CD4-positive, alpha-beta T cell treated with Interleukin-12 subunit alpha and Interleukin-12 subunit beta, for 1 hour (primary cell): ENCODE measurements at regions not wholly inside any gene's neighbourhood (a gene's known extent, or its start where the extent isn't known, plus 50 kb on each side); places are given as distances from the start of the nearest gene placed in this dataset.
"Not testable (repeated sequence)": the region's sequence is repeated elsewhere in the genome, so short reads cannot be mapped to it uniquely, and the experiment has no call there.

ENCODE experiments used
- DNase-seq: peaks from one replicate; pipeline ENCODE4 v3.0.0-alpha.2; 2020

DNA sequence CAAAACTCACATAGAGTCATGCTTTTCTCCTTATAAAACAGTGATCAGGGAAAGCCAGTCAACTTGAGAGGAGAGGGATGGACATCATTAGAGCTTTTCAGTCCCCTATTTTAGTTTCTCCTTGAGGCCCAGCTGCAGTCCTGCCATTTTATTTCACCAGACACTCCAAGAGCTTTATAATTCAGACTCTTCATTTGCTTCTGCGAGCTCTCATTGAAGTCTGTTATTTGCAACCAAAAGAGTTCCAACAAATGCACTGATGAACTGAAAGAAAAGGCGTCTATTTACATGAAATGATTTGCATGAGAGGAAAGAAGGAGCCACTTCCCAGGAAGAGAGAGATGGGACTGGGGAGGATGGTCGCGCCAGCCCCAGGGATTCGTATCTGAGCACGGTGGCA lies 86.8 kb downstream of the NDUFA12 start:
- DNase-seq: no peak

DNA sequence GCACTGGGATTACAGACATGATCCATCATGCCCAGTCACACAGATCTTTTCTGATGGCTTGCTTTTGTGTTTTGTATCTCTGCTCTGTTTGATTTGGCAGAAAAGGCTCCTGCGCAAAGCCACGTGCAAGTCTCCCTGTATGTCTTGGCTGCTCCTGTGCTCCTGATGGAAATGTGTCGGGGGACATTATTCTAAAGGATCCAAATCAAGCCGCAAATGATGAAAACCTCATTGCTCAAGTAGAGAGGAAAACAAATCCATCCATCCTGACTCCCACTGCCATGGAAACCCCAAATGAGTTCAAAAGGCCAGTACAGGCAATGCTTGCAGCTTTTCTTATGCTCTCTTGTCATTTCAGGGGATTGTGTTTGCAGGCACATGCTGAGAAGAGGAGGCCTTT lies 93.8 kb downstream of the NDUFA12 start:
- no peak for DNase-seq

DNA sequence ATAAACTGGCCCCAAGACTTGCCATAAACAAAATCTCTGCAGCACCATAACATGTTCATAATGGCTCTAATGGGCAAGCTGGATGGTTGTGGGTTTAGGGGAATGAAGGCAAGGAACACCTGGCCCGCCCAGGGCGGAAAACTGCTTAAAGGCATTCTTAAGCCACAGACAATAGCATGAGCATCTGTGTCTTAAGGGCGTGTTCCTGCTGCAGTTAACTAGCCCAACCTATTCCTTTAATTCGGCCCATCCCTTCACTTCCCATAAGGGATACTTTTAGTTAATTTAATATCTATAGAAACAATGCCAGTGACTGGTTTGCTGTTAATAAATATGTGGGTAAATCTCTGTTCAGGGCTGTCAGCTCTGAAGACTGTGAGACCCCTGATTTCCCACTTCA lies 97.7 kb downstream of the NDUFA12 start:
- DNase-seq: not testable (repeated sequence)

DNA sequence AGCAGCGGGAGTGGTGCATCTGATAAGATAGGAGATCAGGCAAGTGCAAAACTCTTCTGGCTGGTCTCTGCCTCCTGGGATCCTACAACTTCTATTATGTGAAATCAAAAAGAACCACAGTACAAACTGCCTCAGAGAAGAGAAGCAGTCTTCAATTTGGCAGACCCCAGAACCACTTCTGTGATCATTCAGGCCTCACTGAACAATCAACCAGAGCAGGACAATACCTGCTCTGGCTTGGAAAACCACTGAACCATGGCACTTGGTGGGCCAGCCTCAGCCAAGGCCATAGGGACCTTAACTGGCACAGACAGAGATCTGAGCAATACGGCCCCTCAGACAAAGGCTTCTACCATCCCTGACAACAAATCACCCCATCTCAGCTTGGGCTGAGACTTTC lies 103.0 kb downstream of the NDUFA12 start:
- no peak for DNase-seq

DNA sequence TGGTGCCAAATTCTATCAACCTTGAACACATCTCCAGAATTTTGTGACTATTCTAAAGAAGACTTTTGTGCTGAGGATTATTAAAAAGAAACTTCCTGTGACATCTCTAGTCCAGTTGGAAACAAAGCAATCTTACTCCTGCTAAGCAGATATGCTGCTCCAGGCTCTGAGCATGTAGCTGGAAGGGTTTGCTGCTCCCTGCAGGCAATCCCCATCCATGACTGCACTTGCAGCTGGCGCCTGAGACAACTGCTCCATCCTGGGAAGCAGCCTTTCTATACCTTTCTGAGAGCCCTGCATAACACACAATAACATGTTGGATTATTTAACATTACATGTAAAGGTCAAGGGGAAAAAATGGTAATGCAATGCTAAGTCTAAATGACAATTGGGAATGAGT lies 105.1 kb downstream of the NDUFA12 start:
- DNase-seq: no peak

DNA sequence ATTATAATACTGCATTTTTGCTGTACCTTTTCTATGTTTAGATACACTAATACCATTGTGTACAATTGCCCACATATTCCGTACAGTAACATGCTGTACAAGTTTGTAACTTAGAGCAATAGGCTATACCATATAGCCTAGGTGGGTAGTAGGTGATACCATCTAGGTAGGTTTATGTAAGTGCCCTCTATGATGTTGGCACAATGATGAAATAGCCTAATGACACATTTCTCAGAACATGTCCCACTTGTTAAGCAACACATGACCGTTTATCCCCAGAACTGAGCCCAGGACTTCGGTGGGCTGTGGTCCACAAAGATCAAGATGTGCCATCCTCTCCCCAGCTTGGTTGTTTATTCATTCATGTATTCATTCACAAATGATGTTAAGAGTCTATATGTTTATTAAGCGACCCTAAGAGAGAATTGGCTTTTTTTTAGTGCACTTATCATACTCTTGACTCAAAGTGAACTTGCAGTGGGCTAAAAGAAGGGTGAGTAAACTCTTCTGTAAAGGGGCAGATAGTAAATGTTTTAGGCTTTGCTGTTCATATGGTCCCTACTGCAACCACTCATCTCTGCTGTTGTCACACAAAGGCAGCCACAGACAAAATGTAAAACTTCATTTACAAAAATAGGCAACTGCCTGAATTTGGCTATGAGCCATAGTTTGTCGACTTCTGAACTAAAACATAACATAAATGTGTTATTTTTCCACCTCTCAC lies 110.8 kb downstream of the NDUFA12 start:
- no peak for DNase-seq

DNA sequence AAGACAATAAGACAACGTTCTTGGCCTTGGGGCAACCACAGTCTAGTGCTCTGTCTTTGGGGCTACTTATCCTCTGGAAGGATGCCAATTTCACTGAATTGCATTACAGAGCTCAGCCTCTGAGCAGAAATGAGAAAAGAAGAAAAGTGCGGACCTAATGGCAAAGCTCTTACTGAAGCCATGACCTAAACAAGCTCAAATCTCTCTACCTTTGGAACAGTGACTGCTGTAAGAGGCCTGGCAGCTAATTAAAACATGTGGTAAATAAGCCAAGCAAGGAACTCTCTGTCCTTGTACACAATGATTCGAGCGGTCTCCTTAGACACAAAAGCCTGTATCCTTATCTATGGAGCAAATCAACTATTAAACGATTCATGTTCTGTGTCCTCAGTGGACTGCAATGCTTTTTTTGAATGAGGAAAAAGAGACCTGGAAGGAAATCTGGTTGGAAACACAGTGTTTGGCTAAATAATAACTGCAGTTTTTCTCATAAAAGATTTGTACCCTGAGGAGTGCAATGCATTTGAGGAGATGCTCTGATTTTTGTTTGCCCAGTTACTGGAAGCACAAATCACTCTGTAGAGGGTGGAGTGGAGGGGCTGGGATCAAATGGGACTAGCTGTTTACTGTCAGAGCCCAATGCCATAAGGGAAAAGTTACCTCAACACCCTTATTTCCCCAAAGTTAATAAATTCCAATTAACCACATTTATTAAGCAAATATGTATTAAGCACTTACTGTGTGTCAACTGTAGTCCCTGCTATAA lies 113.9 kb downstream of the NDUFA12 start:
- DNase-seq: no peak

DNA sequence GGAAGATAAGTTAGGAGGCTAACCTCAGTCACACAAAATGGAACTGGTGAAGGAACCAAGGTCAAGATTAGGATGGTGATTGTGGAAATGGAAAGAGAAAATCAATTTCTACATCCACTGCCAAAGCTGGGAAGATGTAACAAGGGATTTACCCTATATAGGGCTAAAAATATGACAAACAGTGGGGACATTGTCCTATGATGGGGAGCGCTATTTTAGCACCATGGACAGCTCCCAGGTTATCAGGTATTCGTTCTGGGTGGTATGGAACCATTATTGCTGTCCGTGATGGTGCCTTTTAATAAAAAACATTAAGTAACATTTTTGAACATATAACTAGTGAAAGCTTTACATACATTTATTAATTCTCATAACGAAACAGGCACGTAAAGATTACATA lies 124.0 kb downstream of the NDUFA12 start:
- no peak for DNase-seq

DNA sequence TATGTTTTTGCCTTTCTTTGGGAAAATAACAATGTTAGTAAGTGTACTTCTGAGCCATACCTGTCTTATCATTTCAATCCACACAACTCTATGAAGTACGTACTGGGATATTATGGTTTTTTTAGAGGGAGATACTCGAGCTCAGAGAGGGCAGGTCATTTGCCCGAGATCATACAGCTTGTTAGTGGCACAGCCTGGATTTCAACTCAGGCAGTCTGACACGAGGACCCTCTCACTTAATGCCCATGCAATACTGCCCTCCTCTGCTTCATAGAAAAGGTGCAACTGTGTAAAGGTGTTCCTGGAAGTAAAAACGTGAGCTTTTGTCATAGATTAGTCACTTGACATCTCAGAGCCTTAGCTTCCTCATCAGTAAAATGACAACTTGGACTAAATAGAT lies 128.0 kb downstream of the NDUFA12 start:
- no peak for DNase-seq

DNA sequence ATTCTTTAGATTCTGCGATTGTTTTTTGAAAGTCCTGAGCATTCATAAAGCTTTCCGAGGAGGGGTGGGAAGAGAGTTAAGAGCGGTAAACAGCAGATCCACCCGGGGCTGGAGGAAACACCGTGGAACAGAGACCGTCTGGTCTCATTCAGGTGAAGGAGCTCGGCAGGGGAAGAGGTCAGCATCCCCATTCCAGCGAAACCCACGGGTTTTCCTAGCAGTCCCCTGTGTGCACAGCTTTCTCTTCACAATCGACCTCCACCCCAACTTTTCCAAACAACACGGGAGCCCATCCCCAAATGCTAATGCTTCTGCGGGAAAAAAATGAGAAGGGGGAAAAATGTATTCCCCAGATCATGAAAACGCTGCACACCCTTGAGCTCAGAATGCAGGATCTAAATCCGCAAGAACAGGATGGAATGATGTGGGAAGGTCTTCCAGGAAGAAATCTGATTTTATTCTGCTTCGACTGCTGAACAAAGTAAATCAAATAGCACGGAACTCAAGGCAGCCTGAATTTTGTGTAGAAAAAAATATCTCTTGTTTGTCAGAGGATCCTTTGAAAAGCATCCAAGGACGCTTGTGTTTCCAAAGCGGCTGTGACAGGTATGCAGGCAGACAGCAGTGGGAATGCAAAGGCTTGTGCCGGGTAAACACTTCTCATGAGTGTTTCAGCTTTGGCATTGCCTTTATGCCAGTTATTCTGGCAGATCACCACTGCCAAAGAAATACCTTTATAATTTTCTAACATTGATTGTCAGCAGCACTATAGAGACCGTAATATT lies 128.8 kb downstream of the NDUFA12 start:
- DNase-seq: no peak

DNA sequence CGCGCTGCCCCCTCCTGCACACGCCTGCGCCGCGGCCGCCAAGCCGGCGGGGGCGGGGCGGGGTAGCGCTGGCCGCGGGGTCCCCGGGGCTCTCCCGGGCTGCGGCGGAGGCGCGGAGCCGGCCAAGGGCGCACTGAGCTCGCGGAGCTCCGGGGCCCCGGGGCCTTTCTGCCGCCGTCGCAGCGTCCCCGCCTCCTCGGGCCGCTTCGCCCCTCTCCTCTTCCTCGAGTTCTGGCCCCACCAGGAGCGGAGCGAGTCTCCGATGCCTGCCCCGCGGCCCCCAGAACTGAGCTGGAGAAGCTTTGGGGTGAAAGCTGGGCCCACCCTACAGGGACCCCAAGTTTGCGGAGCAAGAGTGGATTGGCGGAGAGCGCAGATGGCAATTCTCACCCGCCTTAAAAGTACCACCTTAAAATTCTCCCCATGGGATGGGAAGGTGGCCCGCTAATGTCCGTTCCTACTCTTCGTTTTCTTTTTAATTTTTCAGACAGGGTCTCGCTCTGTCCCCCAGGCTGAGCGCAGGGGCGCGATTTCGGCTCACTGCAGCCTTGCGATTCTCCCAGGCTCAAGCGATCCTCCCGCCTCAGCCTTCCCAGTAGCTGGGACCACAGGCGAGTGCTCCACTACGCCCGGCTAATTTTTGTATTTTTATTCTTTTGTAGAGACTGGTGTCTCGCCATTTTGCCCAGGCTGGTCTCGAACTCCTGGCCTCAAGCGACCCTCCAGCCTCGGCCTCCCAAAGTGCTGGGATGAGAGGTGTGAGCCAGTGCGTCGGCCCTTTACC lies 129.6 kb downstream of the NDUFA12 start:
- DNase-seq: no peak

DNA sequence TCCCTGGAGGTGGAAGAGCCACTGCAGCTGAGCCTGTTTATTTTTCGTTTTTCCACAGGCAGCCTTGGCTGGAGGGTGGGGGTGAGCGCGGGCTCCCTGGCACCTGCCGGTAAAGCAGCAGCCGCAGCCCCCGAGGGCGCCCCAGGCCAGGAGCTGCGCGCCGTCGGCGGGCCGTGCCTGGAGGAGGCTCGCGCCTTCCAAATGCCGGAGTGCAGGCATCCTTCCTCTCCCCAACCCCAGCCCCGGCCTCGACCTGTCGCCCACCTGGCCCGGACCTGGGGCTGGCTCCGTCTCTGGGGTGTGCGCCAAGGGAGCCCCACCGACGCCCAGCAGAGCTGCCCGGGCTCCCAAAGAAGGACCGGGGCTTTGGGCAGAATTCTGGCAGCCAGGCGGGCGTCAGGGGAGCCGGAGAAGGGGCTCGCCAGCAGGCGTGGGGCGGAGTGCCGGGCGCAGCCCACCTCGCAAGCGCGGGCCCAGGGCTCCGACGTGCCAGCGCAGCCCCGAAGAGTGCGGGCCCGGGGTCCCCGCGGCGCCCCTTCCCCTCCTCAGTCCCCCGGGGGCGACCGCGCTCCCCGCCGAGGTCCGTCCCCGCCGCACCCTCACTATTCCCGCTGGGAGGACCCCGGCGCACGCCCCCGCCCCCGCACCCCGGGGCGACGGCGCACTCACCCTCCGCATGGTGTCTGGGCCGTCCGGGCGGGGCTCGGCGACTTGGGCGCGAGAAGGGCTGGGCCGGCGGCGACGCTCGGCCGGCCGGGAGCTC lies 130.3 kb downstream of the NDUFA12 start:
- no peak for DNase-seq

DNA sequence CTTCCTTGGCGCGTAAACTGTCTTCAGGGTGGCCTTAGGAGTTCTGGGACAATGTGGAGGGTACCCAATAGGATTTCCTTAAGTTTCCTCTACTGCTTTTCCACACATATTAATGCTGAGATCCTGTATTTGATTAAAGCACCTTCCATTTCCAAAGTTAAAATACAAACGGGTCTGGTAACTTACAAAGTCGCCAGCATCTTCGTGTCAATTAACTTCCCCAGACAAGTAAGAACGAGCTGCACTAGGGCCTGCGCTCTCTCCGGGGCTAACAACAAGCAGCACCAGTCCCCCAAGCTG lies 130.9 kb downstream of the NDUFA12 start:
- DNase-seq: no peak

DNA sequence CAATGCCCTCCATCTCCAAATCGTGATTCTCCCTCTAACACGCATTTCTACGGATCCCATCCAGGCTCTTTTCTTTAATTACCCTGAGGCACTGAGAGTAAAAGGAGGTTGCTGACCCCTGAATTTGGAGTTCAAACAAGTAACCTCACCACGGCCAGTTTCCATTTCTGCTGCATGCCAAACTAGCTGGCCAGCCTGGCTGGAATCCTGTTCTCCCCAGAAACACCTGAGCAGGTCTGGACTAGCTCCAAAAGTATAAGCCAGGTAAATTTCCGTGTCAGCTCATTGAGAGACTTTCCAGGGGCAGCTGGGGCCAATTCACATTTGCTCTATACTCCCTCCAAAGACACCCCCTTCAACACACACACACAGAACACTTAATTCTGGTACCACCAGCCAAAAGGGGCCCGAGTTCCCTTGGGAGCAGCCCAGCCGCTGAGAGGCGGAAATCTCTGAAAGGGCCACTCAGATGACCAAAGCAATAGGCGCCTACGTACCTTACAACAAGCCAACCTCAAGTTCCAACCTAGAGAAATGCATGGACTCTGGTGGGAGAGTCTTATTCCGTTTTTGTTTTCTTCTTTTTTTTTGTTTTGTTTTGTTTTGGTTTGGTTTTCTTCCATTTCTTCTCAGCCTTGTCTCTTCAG lies 131.4 kb downstream of the NDUFA12 start:
- DNase-seq: no peak

DNA sequence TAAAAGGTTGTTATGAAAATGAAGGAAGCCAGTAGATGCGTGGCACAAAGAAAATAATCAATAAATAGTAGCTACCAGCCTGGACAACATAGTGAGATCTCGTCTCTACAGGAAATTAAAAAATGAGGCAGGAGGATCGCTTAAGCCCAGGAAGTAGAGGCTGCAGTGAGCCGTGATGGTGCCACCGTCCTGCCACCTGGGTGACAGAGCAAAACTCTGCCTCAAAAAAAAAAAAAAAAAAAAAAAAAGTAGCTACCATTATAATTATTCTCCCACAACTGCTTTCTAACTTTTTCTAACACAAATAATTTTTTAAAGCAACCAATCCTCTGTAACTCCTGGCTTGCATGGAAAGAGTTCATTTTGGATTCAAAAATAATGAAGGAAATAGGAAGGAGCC lies 133.0 kb downstream of the NDUFA12 start:
- no peak for DNase-seq

DNA sequence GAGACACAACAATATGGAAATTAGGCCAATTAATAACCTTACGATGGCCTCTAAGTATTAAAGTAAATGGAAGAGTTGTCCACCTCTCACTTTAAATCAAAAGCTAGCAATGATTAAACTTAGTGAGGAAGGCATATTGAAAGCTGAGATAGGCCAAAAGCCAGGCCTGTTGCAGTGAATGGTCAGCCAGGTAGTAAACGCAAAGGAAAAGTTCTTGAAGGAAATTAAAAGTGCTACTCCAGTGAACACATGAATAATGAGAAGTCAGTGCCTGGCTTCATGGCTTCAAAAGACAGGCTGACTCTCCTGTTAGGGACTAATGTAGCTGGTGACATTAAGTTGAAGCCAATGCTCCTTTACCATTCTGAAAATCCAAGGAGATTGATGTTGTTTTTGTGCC lies 135.3 kb downstream of the NDUFA12 start:
- no peak for DNase-seq

DNA sequence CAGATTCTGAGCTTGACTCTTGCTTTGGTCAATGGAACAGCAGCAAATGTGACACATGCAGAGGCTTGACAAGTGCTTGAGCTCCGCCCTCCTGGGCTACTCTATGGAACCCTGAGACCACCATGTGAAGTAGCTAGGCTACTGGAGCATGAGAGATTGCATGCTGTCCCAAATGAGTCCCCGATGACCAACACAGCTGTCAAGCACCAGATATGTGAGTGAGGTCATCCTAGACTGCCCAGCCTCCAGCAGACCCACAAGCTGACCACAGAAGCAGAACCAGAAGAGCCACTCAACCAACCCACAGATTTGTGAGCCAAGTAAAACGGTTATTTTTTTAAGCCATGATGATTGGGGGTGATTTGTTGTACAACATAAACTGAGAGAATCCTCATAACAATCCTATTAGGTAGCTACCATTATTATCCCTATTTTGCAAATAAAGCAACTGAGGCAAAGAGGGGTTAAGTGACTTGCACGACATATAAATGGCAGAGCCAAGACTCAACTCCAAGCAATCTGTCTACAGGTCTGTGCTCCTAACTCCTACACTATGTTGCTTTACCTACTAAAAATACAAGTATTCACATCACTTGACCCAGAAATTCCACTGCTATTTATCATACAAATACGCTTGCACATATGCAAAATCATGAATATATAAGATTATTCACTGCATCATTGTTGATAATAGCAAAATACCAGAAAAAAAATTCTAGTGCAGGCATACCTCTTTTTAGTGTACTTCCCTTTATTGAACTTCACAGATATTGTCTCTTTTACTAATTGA lies 136.2 kb downstream of the NDUFA12 start:
- no peak for DNase-seq

DNA sequence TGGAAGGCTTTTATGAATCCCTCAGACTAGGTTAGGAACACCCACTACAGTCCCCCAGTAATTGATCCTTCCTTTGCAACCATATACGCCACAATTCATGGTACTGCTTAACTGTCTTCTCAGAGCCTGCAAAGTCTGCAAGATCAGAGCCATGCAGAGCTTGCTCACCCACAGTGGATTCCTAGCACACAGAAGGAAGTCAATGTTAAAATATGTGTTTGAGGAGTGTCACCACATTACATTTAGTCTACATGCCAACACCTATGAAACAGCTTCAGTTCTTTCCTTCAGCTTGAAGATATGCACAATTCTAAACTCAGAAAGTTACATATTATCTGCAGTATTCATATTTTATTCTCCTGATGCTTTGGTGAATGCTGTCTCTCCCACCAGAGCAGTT lies 138.5 kb downstream of the NDUFA12 start:
- no peak for DNase-seq

DNA sequence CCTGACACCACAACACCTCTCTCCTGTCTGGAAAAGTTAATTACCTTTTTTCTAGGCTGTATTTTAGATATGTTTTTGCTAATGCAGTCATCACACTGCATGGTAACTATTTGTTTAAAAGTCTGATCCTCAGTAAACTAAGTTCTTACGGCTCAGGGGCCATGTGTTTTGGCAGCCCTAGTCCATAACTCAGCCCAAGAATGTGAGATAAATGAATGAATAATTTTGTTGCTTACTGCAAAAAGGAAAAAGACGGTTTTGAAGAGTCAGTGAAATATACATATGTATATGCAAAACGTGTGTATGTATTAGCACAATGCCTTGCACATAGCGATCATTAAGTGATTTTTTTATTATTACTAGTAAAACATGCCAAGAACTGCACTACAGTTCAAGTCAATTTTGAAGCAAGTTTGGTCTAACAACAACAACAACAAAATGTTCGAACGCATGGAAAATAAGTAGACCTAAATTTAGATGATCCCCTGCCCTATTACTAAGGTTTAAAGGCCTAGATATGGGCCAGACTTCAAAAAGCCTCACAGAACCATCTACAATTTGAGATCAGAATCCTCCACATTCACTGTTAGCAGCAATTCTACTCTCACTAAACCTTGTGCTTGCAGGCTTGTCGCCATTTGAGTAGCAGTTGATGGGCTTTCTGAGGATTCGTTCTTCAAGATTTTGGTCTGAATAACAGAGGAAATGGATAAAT lies 140.0 kb downstream of the NDUFA12 start:
- DNase-seq: no peak

DNA sequence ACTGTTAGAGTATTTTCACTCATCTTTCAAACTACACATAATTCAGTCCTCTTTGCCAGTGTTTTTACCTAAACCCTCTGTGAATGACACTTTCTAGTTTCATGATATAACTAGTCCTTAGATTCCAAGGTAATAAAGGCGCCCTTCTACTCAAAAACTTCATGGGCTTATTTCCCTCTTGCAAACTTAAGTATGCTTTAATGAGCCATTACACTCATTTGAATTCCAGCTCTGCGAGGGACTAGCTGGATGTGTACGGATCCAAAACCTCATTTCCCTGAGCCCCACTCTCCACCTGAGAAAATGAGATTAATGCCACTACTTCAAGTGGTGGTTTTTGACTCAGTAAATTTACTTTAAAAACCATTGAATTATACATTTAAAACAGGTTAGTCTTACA lies 141.1 kb downstream of the NDUFA12 start:
- no peak for DNase-seq
